Middle frontal gyrus (tissue), 1 donor: ENCODE measurements at regions not wholly inside any gene's neighbourhood (a gene's known extent, or its start where the extent isn't known, plus 50 kb on each side); places are given as distances from the start of the nearest gene placed in this dataset.
"Not testable (repeated sequence)": the region's sequence is repeated elsewhere in the genome, so short reads cannot be mapped to it uniquely, and the experiment has no call there.

ENCODE experiments used
- DNase-seq: peaks from one replicate; pipeline ENCODE4 v3.0.0-alpha.2; 2015; ENCODE audit warnings: low spot score; ENCODE audit errors: extremely low spot score

DNA sequence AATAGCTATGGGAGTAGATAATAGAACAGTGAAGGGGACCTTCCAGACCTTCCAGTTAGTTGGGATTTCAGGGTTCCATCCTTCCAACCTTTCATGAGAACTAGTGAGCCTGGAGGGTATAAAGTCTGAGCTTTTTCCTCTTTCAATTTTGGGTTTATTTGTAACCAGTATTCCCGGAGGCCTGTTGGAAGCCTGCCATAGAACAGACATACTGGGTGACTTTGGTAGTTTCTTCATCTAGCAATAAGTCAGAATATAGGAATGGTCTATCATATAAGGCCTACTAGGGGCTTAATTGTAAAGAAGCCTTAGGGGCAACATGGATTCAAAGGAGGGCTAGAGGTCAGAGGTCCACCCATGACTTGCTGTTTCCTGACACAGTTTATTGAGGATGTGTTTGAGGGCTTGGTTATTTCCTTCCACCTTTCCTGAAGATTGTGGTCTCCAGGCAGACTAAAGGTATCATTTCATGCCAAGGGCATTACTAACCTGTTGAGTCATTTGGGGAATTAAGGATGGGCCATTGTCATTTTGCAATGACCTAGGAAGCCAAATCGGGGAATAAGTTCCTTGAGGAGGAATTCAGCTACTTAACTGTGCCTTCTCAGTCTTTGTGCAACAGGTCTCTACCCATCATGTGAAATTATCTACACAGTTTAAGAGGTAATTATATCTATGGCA lies 410.3 kb downstream of the SLC6A15 start:
- no peak for DNase-seq

DNA sequence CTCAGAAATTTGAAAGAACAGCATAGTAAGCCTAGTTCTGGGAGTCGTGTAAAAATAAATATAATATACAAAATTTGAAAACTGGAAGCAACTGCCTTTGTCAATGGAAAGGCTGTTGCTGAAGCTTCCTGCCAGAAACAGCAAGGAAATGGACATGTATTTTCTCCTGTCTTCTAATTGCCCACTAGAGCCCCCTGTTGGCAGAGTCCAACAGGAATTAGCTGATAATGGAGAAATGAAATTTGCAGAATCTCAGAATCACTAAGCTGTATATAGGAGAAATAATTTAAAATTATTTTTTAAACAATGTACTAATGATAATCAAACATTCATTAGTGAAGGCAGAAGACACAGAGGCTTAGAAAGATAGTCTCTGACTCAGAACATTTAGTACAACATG lies 414.8 kb downstream of the SLC6A15 start:
- DNase-seq = no peak

DNA sequence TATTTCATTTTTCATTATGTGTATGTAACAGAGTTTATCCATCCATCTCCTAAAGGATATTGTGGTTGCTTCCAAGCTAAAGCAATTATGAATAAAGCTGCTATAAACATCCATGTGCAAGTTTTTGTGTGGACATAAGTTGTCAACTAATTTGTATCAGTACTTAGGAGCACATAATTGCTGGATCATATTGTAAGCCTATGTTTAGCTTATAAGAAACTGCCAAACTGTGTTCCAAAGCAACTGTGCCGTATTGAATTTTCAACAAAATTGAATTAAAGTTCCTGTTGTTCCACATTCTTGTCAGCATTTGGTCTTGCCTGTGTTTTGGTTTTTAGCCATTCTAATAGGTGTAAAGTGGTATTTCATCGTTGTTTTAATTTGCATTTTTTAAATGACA lies 416.9 kb downstream of the SLC6A15 start:
- no peak for DNase-seq

DNA sequence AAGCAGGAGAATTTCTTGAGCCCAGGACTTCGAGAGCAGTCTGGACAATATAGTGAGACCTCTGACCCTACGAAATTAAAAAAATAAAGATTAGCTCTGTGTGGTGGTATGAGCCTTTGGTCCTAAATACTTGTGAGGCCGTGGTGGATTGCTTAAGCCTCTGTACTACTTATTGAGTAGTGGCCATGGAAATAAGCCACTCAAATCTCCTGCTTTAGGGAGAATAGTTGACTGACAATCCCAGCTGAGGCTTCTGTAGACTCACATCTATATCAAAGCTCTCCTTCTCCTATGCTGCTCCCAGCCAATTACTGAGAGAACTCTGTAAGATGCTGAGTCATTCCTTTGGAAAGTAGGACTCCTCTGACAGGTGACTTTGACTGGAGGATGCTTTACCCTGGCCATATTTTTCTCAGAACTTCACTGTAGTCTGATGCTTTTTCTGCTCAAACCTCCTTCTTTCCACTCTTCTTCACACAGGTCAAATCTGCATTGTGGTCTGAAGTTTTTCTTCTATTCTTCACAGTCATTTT lies 420.2 kb downstream of the SLC6A15 start:
- no peak for DNase-seq

DNA sequence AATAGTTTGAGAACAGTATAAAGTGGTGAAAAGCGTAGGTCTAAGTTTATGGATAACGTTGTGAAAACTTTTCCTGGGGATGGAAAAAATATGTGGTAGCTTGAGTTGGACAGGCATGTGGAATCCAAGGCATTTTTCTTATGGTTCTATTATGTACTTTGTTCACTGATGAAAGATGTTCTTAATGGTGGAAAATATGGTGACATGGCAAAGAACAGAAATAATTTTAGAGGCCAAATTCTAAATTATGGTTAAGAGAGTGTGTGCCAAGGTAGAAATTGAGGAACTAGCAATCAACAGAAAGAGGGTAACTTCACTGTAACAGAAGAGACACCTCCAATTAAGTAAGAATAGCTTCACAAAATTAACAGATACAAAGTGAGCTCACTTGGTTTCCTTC lies 427.8 kb downstream of the SLC6A15 start:
- DNase-seq = no peak

DNA sequence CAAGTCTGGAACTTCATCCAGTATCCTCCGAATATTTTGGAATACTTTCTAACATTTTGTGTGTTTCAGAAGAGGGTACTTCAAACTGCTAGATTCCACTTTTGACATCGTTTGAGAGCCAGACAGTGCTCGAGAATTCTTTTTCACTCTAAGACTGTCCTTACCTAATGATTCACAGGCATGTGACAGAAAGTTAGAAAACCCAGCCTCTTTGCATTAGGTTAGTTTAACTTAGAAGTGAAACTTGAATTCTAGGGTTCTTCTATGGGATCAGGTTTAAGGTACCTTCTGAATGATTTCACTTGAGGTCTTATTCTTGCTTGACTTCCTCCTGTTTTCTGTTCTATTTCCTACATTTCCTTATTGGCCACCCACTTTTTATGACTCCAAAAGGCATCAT lies 431.8 kb downstream of the SLC6A15 start:
- no peak for DNase-seq

DNA sequence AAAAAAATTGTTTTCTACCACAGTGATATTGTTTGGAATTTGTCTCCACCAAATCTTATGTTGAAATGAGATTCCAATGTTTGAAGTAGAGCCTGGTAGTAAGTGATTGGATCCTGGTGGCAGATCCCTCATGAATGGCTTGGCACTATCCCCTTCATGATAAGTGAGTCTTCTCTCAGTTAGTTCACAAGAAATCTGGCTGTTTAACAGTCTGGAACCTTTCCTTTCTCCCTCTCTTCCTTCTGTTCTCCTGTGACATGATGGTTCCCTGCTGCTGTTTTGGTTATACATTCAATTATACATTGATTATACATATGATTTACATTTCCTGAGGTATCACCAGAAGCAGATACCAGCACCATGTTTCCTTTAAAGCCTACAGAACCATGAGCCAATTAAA lies 442.2 kb downstream of the SLC6A15 start:
- no peak for DNase-seq

DNA sequence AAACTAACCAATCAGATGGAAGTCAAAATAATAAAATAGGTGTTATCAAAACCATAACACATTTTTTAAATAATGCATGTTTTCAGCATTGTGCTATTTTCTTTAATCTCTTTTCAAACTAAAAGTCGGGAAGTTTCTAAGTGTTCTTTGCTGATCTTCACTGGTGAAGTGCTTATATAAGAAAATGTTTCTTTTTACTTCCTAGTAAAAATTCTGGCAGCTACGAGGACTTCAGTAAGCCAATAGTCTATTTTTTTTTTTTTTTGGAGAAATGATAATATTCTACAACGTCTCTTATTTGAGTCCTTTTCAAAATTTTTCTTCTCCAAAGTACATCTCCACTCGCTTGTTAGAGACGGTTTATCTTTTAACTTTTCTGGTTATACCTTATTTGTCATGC lies 448.0 kb downstream of the SLC6A15 start:
- DNase-seq = no peak

DNA sequence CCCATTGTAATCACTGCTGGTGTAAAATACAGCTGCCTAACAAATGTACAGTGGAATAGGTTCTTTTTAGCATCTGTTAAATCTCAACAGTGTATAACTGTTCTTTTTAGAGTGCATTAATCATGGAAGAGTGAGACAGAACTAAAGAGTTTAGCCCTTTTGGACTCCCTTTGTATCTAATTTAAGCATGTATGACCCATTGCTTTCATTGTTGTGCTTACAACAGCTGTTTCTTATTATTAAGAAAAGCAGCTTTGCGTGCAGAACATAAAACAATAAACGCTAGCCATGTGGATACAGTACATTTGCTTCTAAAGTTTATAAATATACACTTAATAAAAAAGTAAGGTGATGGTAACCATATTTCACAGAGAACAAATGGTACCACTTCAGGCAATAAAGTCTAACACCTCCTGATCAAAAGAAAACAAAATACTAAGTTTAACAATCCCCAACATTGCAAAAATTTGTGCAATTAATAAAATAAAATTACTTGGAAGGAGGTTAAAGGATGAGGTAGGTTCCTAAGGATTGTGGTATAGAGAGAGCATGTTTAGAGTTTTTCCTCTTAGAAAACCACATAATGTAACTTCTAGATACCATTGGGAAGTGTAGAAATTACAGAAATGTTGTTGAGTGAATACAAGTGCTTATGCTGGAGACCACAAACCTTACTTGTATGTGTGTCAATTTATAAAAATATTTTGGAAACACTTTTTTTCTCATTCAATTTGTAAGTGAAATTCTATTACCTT lies 448.7 kb downstream of the SLC6A15 start:
- no peak for DNase-seq

DNA sequence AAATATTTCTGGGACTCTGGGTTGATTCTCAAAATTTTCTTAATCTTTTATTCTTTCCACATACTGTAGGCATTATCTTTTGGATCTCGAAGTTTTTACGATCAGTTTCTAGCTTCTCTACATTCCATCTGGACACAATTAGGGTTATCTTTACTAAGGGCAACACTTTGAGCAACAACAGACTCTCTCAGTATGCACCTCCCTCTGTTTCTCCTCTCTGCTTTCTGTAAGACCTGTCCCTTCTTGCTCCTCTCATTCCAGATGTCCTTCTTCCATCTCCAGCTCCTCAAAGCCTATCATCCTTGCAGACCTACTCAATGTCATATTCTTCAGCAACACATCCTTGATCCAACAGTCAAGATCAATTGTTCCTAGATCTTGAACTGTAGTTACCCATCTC lies 457.0 kb downstream of the SLC6A15 start:
- DNase-seq = no peak

DNA sequence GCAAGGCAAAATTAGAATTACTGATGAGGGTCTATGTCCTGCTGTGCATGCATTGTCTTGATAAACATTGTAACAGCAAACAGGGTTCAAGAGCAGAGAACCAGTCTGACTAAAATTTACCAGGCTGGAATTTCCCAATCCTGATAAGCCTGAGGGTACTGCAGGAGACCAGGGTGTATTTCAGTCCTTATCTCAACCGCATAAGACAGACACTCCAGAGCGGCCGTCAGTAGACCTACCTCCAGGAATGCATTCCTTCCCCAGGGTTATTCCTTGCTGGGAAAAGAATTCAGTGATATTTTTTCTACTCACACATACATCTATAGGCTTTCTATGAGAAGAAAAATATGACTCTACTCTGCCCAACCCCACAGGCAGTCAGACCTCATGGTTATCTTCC lies 466.1 kb downstream of the SLC6A15 start:
- not testable (repeated sequence) for DNase-seq

DNA sequence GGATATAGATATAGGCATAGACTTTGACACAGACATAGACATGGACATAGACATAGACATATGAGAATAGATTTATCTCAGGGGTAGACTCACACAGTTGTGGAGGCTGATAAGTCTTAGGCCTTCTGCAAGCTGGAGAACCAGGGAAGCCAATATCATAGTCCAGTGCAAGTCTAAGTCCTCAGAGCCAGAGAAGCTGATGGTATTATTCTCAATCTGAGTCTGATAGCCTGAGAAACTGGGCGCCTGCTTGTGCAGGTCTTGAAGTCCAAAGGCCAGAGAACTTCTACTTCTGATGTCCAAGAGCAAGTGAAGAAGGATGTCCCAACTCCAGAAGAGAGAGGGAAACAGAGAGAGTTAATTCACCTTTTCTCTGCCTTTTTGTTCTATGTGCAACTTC lies 476.5 kb downstream of the SLC6A15 start:
- DNase-seq = no peak

DNA sequence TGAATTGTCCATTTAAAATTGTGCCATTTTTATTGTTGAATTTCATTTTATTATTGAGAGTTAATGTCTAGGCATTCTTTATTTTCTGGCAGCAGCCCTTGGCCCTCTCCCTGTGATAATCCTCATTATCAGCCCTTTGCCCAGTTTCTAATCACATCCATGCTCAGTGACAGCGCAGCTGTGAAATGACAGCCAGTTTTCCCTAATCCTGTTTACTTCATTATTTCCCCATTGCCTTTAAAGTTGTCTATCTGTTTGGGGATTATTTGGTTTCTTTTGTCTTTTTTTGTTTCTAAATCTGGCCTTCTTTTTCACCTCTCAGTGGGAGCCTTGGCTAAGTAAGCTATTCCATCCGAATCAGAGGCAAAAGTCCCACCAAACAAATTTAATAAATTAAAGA lies 476.9 kb downstream of the SLC6A15 start:
- no peak for DNase-seq

DNA sequence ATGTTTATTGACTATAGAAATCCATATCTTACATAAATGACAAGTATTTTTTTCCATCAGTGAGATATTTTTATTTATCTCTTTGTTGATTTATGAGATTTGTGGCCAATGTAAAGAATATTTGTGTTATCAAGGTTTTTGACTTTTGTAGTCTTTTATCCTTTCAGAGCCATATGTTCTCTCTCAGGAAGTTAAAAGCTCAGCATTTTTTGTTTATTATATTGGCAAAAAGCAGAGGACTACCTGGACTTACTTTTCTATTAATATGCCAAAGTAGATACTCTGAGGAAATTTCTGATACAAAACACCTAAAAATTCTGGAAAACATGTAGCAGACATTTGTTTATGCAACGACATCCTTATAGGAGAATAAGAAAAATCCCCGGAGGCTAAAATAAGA lies 490.3 kb downstream of the SLC6A15 start:
- no peak for DNase-seq

DNA sequence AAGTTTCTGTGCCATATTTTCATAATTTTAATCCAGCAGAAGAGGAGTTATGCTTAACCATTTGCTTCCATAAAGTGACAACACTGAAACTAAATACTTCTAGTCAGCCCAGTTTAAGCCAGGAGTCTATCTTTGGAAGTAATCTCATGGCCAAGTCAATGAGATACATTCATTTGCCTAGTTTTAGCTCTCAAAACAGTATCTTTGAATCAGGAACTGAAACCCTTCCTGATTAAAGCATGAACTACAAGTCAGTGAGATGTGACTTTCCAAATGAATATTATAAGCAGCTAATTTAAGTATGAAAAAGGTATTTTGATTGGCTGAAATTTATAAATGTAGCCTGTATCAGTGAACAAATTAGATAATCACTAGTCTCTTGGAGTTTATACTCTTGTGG lies 491.5 kb downstream of the SLC6A15 start:
- no peak for DNase-seq

DNA sequence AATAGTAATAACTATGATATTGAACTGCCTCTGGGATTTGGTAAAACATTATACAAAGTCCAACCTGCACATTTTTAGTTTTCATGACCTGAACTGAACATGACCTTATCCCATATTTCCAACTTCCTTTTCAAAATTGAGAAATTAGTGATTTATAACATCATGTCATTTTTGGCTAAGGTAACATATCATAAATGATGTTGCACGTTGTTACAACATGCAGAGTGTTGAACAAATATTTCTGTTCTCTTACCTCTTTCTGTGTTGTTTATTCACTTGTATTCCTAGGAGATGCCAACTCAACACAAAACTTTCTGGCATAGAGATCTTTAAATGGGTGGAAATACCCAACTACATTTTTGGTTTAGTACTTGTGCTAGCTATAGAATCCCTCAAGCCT lies 496.0 kb downstream of the SLC6A15 start:
- no peak for DNase-seq

DNA sequence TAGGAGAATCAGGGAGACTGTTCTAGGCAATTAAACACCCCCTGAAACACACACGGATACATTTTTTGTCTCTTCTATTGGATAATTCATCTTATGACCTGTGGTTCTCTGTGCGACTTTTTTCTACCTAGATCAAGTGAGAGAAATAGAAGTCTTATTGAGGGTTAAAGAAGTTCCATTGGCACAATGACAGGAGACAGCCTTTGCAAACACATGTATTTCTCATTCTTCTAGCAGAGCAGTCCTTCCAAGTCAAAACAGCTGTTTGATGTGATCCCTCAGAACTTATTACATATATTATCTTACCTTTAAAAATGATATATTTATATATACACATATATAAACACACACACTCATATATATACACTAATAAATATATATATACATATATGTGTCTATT lies 496.7 kb downstream of the SLC6A15 start:
- no peak for DNase-seq

DNA sequence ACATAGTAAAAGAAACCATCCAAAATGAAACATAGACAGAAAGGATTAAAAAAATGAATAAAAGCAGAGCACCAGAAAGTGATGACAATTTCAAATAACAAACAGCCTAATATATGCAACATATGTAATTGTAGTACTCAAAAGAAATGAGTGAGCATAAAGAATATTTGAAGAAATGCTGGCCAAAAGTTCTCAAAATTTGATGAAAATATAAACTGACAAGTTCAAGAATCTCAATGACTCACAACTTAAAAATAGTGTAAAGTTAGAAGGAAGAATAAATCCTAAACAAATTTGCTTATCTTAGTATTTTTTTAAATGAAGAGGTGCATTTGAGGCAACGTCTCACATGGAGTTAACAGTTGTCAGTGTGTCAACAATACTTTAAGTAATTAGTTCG lies 498.9 kb downstream of the SLC6A15 start:
- DNase-seq = no peak

DNA sequence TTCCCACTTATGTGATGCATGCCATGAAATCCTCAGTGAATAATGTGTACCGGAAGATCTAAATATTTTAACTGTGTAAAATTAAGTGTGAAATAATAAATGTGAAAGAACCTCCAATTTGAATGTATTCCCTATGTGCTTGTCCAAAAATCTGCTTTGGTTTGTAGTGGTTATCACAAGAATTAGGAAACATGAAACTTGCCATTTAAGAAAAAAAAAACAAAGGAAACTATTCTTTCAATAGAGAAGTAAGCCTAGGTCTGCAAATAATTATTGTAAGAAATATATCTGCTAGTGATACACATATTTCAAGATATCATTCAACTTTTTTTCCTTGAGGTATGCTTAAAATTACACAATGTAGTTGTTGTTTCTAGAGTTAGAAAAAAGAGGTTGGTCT lies 500.4 kb downstream of the SLC6A15 start:
- DNase-seq = no peak

DNA sequence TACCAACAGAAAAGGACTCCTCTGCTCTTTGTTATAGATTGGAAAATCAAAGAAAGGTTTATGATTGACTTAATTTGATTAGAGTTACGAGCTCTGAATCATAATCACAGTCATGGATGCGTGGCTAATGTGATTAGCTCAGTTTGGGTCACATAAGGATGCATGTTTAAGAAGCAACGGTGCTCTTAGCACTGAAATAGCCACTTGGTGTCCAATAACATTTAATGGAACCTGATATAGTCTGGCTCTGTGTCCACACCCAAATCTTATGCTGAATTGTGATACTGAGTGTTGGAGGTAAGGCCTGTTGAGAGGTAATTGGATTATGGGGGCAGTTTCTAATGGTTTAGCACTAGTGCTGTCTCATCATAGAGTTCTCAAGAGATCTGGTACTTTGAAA lies 501.6 kb downstream of the SLC6A15 start:
- DNase-seq = no peak

DNA sequence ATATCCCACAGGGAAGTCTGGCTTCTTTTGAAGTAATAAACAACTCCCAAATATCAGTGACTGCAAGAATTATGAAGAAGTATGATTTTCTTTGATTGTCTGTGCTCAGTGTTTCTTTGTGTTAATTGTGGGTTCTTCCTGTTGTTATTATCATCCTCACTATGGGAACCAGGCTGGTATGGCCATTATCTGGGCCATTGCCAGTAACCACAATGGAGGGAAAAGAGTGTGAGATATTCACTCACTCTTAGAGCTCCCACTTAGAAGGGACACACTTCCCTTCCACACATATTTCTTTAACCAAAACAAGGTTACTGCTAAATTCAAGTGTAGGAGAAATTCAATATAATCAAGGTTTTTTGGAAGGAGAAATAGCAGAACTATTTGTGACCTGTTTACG lies 503.7 kb downstream of the SLC6A15 start:
- DNase-seq = no peak

DNA sequence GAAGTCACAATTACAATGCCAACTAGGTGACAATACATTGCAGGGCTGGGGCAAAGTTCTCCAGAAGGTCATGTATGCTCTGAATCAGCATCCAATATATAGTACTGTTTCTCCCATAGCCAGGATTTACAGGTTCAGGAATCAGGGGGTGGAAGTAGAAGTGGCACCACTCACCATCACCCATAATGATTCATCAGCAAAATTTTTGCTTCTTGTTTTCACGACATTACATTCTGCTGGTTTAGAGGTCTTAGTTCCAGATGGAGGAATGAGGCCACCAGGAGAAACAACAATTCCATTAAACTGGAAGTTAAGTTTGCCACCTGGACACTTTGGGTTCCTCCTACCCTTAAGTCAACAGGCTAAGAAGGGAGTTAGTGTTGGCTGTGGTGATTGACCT lies 505.9 kb downstream of the SLC6A15 start:
- not testable (repeated sequence) for DNase-seq

DNA sequence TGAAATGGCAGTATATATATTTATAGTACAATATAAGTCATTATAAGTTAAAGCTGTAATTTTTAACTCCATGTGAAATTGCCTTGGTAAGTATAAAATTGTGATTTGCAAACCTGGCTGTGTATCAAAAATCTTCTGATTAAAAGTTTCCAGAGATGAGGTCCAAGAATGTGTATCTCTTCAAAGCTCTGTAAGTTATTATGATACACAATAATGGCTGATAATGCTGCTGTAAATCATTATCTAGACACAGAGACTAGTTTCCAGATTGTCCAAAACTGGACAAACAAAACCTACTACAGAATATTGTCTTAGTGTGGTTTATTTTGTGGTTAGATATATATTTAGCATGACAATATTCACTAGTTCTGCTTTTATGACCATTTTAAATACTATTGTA lies 514.8 kb downstream of the SLC6A15 start:
- no peak for DNase-seq
